ENCODE measurements at regions not wholly inside any gene's neighbourhood (a gene's known extent, or its start where the extent isn't known, plus 50 kb on each side); places are given as distances from the start of the nearest gene placed in this dataset.

GRCh38 chr12:46944088-46944487, 118.3 kb upstream of the SLC38A4 start:
- no peak for TF ChIP-seq POLR2AphosphoS5 (IDR thresholded peaks at IDR 0.05; ENCODE audit: borderline replicate concordance, low read depth, low read length)
- TF ChIP-seq EZH2 (IDR thresholded peaks at IDR 0.05): no peak
- TF ChIP-seq FOXP2 (optimal IDR thresholded peaks at IDR 0.05; ENCODE audit: control extremely low read depth, extremely low read length, insufficient read depth): no peak

Data from SK-N-MC (cell line).